Renal pelvis (tissue), 1 donor: ENCODE measurements at regions not wholly inside any gene's neighbourhood (a gene's known extent, or its start where the extent isn't known, plus 50 kb on each side); places are given as distances from the start of the nearest gene placed in this dataset.

Source experiments
- DNase-seq: peaks from one replicate; pipeline ENCODE4 v3.0.0-alpha.2; 2013

GRCh38 chrX:799808-800207, 169.2 kb downstream of the SHOX start:
- DNase-seq = no peak

- no peak for DNase-seq
Measured at GRCh38 chrX:794311-794710, 163.7 kb downstream of the SHOX start.

GRCh38 chrX:793216-793770, 162.7 kb downstream of the SHOX start:
- DNase-seq = no peak

- no peak for DNase-seq
Measured at GRCh38 chrX:791479-792034, 161.0 kb downstream of the SHOX start.

GRCh38 chrX:790783-791360, 160.3 kb downstream of the SHOX start:
- no peak for DNase-seq

- DNase-seq = no peak
Measured at GRCh38 chrX:790041-790506, 159.5 kb downstream of the SHOX start.

GRCh38 chrX:789096-789495, 158.5 kb downstream of the SHOX start:
- DNase-seq = no peak

GRCh38 chrX:786441-786881, 155.9 kb downstream of the SHOX start:
- no peak for DNase-seq

GRCh38 chrX:784829-785228, 154.2 kb downstream of the SHOX start:
- DNase-seq = no peak

GRCh38 chrX:781224-782204, 150.9 kb downstream of the SHOX start:
- DNase-seq = no peak

- DNase-seq = no peak
Measured at GRCh38 chrX:776529-777230, 146.1 kb downstream of the SHOX start.

GRCh38 chrX:776061-776460, 145.5 kb downstream of the SHOX start:
- no peak for DNase-seq

GRCh38 chrX:774536-774935, 143.9 kb downstream of the SHOX start:
- DNase-seq = no peak

GRCh38 chrX:773292-774025, 142.9 kb downstream of the SHOX start:
- DNase-seq = no peak

- DNase-seq = no peak
Measured at GRCh38 chrX:771536-771935, 140.9 kb downstream of the SHOX start.

- DNase-seq = no peak
Measured at GRCh38 chrX:769796-770195, 139.2 kb downstream of the SHOX start.

- DNase-seq = no peak
Measured at GRCh38 chrX:768596-768995, 138.0 kb downstream of the SHOX start.

- no peak for DNase-seq
Measured at GRCh38 chrX:758917-759316, 128.3 kb downstream of the SHOX start.

- DNase-seq = no peak
Measured at GRCh38 chrX:750812-751211, 120.2 kb downstream of the SHOX start.

- no peak for DNase-seq
Measured at GRCh38 chrX:750263-750662, 119.7 kb downstream of the SHOX start.

- DNase-seq = no peak
Measured at GRCh38 chrX:747176-747575, 116.6 kb downstream of the SHOX start.
